ENCODE measurements at regions not wholly inside any gene's neighbourhood (a gene's known extent, or its start where the extent isn't known, plus 50 kb on each side); places are given as distances from the start of the nearest gene placed in this dataset.

DNA sequence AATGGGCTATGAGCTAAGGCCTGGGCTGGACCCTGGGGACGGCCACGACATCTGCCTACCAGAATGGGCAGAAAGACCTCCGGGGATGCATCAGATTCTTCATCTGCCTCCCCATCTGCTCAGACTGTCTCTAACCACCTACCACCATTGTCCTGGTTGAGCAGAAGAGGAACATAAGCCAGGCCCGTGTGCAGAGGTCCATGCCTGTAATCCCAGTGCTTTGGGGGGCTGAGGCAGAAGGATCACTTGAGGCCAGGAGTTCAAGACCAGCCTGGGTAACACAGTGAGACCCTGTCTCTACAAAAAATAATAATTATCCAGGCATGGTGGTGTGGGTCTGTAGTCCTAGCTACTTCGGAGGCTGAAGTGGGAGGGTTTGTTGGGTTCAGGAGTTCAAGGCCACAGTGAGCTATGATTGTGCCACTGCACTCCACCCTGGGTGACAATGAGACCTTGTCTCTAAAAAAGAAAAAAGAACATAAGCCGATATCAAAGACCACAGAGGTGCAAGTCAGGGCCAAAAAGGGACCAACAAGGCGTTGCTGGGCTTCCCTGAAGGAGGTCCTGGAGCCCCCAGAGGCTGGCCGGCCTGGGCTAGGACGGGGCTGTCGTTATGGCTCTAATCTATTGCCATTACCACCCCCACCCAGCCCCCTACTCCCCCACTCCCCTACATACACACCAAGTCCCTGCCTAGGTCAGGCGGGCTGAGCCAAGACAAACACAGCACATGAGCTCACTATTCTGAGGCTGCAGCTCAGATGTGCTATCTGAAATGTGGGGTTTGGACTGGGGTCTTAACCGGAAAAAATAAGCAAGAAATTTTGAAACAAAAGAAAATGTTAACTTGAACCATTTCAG, 239.2 kb upstream of the RAB4A start:
- POLR2A ChIA-PET, result interaction anchor here (0.9 kb wide), 1 partner anchor 16 kb away, joined by 3 read pairs; no protein-coding TSS in a partner anchor
- no peak for DNase-seq (ENCODE audit: extremely low spot score)
- CTCF ChIA-PET, result interaction anchor here (0.7 to 1.0 kb wide), 2 partner anchors 195 to 650 kb away, joined by 3 read pairs; no protein-coding TSS in a partner anchor
- TF ChIP-seq PKNOX1 (IDR thresholded peaks at IDR 0.05), result no peak
- no peak for TF ChIP-seq FOXK2 (IDR thresholded peaks at IDR 0.05)
- no peak for TF ChIP-seq NFRKB (IDR thresholded peaks at IDR 0.05)
- no peak for TF ChIP-seq SP1 (IDR thresholded peaks at IDR 0.05)

DNA sequence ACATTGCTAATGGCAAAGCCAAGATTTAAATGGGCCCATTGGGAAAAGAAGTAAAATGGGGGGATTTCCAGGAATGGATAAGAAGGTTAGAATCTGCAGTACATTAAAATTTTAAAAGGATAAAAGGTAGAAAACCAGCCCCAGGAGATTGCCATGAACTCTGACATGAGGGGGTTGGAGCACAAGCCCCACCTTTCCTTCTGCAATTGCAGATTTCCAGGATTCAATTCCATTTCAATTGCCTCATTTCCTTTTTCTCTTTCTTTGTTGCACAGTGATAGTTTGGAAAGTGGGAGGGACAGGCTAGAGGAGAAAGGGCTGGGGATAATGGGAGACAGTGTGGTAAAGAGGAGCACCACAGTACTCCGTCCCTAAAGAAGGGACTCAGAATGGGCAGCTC, 238.5 kb upstream of the RAB4A start:
- CTCF ChIA-PET, result interaction anchor here (1.0 kb wide), 1 partner anchor 194 kb away, joined by 3 read pairs; no protein-coding TSS in a partner anchor
- DNase-seq (ENCODE audit: extremely low spot score), result no peak
- POLR2A ChIA-PET, result no interaction called here
- TF ChIP-seq LEF1 (IDR thresholded peaks at IDR 0.05; ENCODE audit: borderline replicate concordance) (no peak), HDGF (IDR thresholded peaks at IDR 0.05; ENCODE audit: borderline replicate concordance) (no peak), ZNF384 (IDR thresholded peaks at IDR 0.05) (no peak), FOXM1 (IDR thresholded peaks at IDR 0.05; ENCODE audit: borderline replicate concordance) (no peak)

DNA sequence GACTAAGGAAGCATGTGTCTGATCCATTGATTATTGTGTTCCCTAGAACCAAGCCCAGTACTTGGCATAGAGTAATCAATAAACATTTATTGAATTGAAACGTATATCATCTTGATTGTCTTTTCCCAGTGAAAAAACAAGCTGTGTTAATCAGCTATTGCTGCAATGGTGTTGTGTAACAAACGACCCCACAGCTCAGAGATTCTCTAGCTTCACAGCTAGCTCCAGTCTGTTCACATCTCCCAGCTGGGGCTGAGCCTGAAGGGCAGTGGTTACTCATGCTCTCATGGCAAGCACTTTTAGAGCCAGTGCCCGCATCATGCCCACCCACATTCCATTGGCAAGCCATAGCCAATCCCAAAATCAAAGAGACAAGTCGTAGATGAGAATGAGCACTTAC, 237.4 kb upstream of the RAB4A start:
- no peak for DNase-seq (ENCODE audit: extremely low spot score)
- ChIA-PET CTCF (no interaction called here), POLR2A (no interaction called here)
- no peak for TF ChIP-seq HDGF (IDR thresholded peaks at IDR 0.05; ENCODE audit: borderline replicate concordance)
- TF ChIP-seq ELF4 (IDR thresholded peaks at IDR 0.05), result no peak
- TF ChIP-seq FOXM1 (IDR thresholded peaks at IDR 0.05; ENCODE audit: borderline replicate concordance), result no peak
- TF ChIP-seq FOXA1 (IDR thresholded peaks at IDR 0.05), result no peak
- no peak for TF ChIP-seq CTBP1 (IDR thresholded peaks at IDR 0.05; ENCODE audit: borderline replicate concordance)
- TF ChIP-seq ARNT (IDR thresholded peaks at IDR 0.05), result no peak
- no peak for TF ChIP-seq L3MBTL2 (conservative IDR thresholded peaks at IDR 0.05)
- TF ChIP-seq TARDBP (IDR thresholded peaks at IDR 0.05), result no peak
- no peak for TF ChIP-seq NFRKB (IDR thresholded peaks at IDR 0.05)
- no peak for TF ChIP-seq LEF1 (IDR thresholded peaks at IDR 0.05; ENCODE audit: borderline replicate concordance)
- no peak for TF ChIP-seq PKNOX1 (IDR thresholded peaks at IDR 0.05)
- no peak for TF ChIP-seq FOXK2 (IDR thresholded peaks at IDR 0.05)
- no peak for TF ChIP-seq SP1 (IDR thresholded peaks at IDR 0.05)
- no peak for TF ChIP-seq ZNF384 (IDR thresholded peaks at IDR 0.05)
- no peak for TF ChIP-seq SUZ12 (IDR thresholded peaks at IDR 0.05)
- TF ChIP-seq BHLHE40 (IDR thresholded peaks at IDR 0.05; ENCODE audit: borderline replicate concordance), result no peak

- no peak for DNase-seq (ENCODE audit: extremely low spot score)
- TF ChIP-seq ZNF384 (IDR thresholded peaks at IDR 0.05) (no peak), L3MBTL2 (conservative IDR thresholded peaks at IDR 0.05) (no peak), PKNOX1 (IDR thresholded peaks at IDR 0.05) (no peak), FOXA1 (IDR thresholded peaks at IDR 0.05) (no peak), HDGF (IDR thresholded peaks at IDR 0.05; ENCODE audit: borderline replicate concordance) (no peak), ARNT (IDR thresholded peaks at IDR 0.05) (no peak), ELF4 (IDR thresholded peaks at IDR 0.05) (no peak), NFRKB (IDR thresholded peaks at IDR 0.05) (no peak), SUZ12 (IDR thresholded peaks at IDR 0.05) (no peak), LEF1 (IDR thresholded peaks at IDR 0.05; ENCODE audit: borderline replicate concordance) (no peak), CTBP1 (IDR thresholded peaks at IDR 0.05; ENCODE audit: borderline replicate concordance) (no peak)
- POLR2A ChIA-PET, result no interaction called here
- CTCF ChIA-PET, result no interaction called here
Observed at GRCh38 chr1:229034342-229034741, 236.6 kb upstream of the RAB4A start.

DNA sequence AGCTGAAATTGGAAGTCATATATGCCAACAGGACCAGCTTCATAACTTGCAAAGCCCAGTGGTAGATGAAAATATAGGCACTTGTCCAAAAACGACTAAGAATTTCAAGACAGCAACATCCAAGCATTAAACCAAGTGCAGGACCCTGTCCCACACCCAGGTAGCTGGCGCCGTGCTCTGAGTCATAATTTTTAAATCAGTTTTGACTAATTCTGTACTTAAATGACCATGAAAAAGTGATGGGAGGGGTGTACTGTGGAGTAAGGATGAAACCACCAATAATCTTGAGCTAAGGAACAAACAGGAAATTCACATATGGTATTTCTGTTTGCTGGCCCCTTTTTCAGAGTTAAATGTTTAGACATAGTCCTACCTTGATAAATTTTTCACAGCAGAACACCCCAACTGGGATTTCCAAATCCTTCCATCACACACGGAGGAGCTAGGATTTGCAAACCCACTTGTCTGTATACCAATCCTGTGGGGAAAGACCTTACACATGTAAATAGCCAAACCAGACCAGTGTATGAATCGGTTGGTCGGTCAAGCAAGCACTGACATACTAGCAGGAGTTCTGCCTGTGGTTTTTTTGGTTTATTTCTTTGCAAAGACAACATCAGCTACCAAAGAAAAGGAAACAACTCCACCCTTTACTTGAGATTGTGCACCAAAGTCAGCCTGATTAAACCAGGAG, 235.7 kb upstream of the RAB4A start:
- ChIA-PET CTCF (no interaction called here), POLR2A (no interaction called here)
- no peak for TF ChIP-seq FOXK2 (IDR thresholded peaks at IDR 0.05)
- no peak for TF ChIP-seq FOXM1 (IDR thresholded peaks at IDR 0.05; ENCODE audit: borderline replicate concordance)
- TF ChIP-seq BHLHE40 (IDR thresholded peaks at IDR 0.05; ENCODE audit: borderline replicate concordance), result no peak
- TF ChIP-seq PKNOX1 (IDR thresholded peaks at IDR 0.05), result no peak
- no peak for TF ChIP-seq ZNF384 (IDR thresholded peaks at IDR 0.05)
- no peak for TF ChIP-seq CTBP1 (IDR thresholded peaks at IDR 0.05; ENCODE audit: borderline replicate concordance)
- DNase-seq (ENCODE audit: extremely low spot score), result no peak

DNA sequence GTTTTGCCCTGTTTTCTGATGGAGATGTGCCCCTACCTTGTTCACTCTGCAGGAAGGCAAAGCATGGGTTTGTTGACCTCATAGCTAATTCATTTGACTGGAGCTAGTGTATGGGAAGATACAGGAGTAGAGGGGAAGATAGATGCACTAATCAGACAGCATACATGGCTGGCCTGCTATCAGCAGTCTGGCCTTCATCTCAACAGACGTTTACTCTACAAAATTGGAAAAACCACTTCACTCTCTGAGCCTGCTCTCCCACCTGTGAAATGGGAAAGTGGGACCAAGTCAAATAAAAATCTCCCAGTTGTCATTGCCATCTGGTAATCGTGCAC, 235.2 kb upstream of the RAB4A start:
- DNase-seq (ENCODE audit: extremely low spot score), result no peak
- TF ChIP-seq HDGF (IDR thresholded peaks at IDR 0.05; ENCODE audit: borderline replicate concordance) (no peak), FOXA1 (IDR thresholded peaks at IDR 0.05) (no peak), TARDBP (IDR thresholded peaks at IDR 0.05) (no peak), NFRKB (IDR thresholded peaks at IDR 0.05) (no peak), SP1 (IDR thresholded peaks at IDR 0.05) (no peak), SUZ12 (IDR thresholded peaks at IDR 0.05) (no peak)
- CTCF ChIA-PET, result no interaction called here
- POLR2A ChIA-PET, result no interaction called here
